Gastroesophageal sphincter (tissue), 4 donors: ENCODE measurements at regions not wholly inside any gene's neighbourhood (a gene's known extent, or its start where the extent isn't known, plus 50 kb on each side); places are given as distances from the start of the nearest gene placed in this dataset.

Experiments used
- ATAC-seq: fragments of 150-250 bp; one replicate; pipeline ENCODE4 v1.9.1; 2016; ENCODE audit warnings: mild to moderate bottlenecking, moderate library complexity
- H3K27ac ChIP-seq, 4 donors: fragments of 200-600 bp; sonication (generic) in 3 of 4; 1 replicate in 3 of 4; 2 replicates in 1 of 4; pipeline ENCODE4 v1.5.1; 2016 to 2019
- H3K27me3 ChIP-seq: fragments of 200-600 bp; sonication (generic); one replicate; pipeline ENCODE4 v1.5.1; 2019
- H3K36me3 ChIP-seq, 2 donors: fragments of 200-600 bp; sonication (generic); one replicate each; pipeline ENCODE4 v1.5.1; 2019; ENCODE audit warnings: control low read depth in 1 of 2
- H3K4me1 ChIP-seq, 3 donors: fragments of 200-600 bp; sonication (generic); 1 replicate in 2 of 3; 2 replicates in 1 of 3; pipeline ENCODE4 v1.5.1; 2016 to 2019; ENCODE audit warnings: control low read depth in 2 of 3
- H3K4me3 ChIP-seq, 2 donors: fragments of 200-600 bp; sonication (generic); one replicate each; pipeline ENCODE4 v1.5.1; 2019; ENCODE audit warnings: mild to moderate bottlenecking in 1 of 2, moderate library complexity in 1 of 2
- H3K9me3 ChIP-seq, 3 donors: fragments of 200-600 bp; sonication (generic); one replicate each; pipeline ENCODE4 v1.5.1; 2017 to 2019; ENCODE audit warnings: control low read depth in 2 of 3
- EP300 ChIP-seq: sonication (generic); formaldehyde crosslinking; IDR thresholded peaks from one replicate; pipeline ENCODE4 v1.6.1; 2017; ENCODE audit warnings: antibody characterized with exemption, mild to moderate bottlenecking
- POLR2A ChIP-seq, 2 donors: fragments of 450-650 bp; IDR thresholded peaks; one replicate each; pipeline ENCODE4 v1.6.1; 2017; ENCODE audit warnings: antibody characterized with exemption in 2 of 2, mild to moderate bottlenecking in 2 of 2, moderate library complexity in 1 of 2
- POLR2AphosphoS5 ChIP-seq: sonication (generic); formaldehyde crosslinking; IDR thresholded peaks from one replicate; pipeline ENCODE4 v1.6.1; 2017; ENCODE audit warnings: antibody characterized with exemption
- WGBS, 2 donors: methylation state at CpG; one replicate each; pipeline ENCODE4 v1.1.5; 2018; ENCODE audit warnings: low coverage in 1 of 2; 5-methylcytosine and 5-hydroxymethylcytosine counted together
- TF ChIP-seq, protein P1 (sequence below), 4 experiments: fragments of 200-600 bp in 2 of 4; fragments of 450-650 bp in 2 of 4; sonication (generic) in 1 of 4; IDR thresholded peaks; one replicate each; pipeline ENCODE4 v1.5.1; 2017 to 2019; ENCODE audit warnings: antibody characterized with exemption in 4 of 4, mild to moderate bottlenecking in 2 of 4, moderate library complexity in 2 of 4

DNA sequence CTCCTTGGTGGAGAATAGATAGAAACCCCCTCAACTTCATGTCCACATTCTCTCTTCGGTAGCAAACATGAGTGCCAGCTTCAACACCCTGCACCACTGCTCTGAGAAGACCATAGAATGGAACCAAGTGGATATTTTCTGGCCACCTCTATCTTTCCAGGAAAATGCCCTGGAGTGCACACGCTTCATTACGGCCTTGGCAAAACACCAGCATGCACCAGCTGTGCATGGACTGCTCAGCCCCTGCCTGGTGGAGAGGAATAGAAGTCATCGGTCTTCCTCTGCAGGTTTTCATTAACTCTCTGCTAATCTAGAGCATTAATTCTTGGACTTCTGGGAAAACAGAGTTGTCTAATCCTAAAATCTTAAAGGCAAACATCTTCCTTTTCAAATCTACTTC is 211.6 kb upstream of the TMEM161B start:
- no peaks in the 10 kb centered on the region for H3K4me1 ChIP-seq
- H3K27me3 ChIP-seq, result no peaks in the 10 kb centered on the region
- H3K36me3 ChIP-seq, result no peaks in the 10 kb centered on the region
- no peak for ATAC-seq
- no peaks in the 10 kb centered on the region for H3K9me3 ChIP-seq
- no peak overlapping the region for H3K4me3 ChIP-seq
- WGBS, 2 donors, result 57% methylated on average over 2 of the region's 4 CpGs; no CpG with 5 or more reads in 1 of the 2 donors
- TF ChIP-seq POLR2A (IDR thresholded peaks at IDR 0.05) (no peak), EP300 (no peak), POLR2AphosphoS5 (no peak)
- TF ChIP-seq, protein P1, sequence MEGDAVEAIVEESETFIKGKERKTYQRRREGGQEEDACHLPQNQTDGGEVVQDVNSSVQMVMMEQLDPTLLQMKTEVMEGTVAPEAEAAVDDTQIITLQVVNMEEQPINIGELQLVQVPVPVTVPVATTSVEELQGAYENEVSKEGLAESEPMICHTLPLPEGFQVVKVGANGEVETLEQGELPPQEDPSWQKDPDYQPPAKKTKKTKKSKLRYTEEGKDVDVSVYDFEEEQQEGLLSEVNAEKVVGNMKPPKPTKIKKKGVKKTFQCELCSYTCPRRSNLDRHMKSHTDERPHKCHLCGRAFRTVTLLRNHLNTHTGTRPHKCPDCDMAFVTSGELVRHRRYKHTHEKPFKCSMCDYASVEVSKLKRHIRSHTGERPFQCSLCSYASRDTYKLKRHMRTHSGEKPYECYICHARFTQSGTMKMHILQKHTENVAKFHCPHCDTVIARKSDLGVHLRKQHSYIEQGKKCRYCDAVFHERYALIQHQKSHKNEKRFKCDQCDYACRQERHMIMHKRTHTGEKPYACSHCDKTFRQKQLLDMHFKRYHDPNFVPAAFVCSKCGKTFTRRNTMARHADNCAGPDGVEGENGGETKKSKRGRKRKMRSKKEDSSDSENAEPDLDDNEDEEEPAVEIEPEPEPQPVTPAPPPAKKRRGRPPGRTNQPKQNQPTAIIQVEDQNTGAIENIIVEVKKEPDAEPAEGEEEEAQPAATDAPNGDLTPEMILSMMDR (IDR thresholded peaks at IDR 0.05), result no peak
- H3K27ac ChIP-seq, result no peak overlapping the region

DNA sequence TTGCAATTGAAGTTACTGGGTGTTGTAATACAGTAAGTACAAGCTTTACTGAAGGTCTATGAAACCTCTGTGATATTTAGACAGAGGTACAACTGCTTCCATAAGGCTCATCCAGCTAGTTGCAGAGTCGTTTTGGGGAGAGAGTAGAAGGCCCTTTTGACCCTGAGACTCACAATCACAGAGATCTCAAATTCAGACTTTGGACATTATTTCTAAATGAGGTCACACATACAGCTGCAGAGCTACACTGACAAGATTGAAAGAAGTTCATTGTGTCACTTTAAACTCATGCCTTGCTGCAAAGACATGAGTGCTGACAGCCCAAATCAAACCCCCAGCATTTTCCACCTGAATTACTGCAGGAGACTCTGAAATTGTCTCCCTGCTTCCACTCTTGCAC is 205.9 kb upstream of the TMEM161B start:
- peaks cover 0 to 3% (median 0%) of the 10 kb centered on the region in 3 donors for H3K9me3 ChIP-seq

DNA sequence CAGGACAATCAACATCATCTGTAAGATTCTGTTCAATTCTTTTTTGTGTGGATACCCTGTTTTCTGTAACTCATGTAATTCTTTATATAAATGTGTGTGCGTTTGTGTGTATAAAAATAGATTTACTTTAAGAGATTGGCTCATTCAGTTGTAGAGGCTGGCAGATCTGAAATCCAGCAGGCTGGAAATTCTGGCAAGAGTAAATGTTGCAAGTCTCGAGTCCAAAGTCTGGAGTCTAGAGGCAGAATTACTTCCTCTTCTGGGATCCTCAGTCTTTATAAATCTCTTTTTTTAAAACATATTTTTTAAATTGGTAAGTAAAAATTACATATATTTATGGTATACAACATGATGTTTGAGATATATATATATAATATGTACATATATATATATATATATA is 202.1 kb upstream of the TMEM161B start:
- TF ChIP-seq POLR2A (IDR thresholded peaks at IDR 0.05) (no peak), EP300 (no peak), POLR2AphosphoS5 (no peak)
- TF ChIP-seq, protein P1 (IDR thresholded peaks at IDR 0.05), result no peak
- no peaks in the 10 kb centered on the region for H3K4me1 ChIP-seq
- peaks cover 0 to 3% (median 0%) of the 10 kb centered on the region in 3 donors for H3K9me3 ChIP-seq
- H3K36me3 ChIP-seq, result no peaks in the 10 kb centered on the region
- H3K27ac ChIP-seq, result no peak overlapping the region
- ATAC-seq, result no peak
- no peaks in the 10 kb centered on the region for H3K27me3 ChIP-seq
- no peak overlapping the region for H3K4me3 ChIP-seq
- WGBS, 2 donors, result 64 to 91% methylated on average over 2 of the region's 2 CpGs

More for the DNA sequence above, 205.9 kb upstream of the TMEM161B start:
- H3K36me3 ChIP-seq, result no peaks in the 10 kb centered on the region
- TF ChIP-seq POLR2A (IDR thresholded peaks at IDR 0.05), result no peak
- no peak for TF ChIP-seq POLR2AphosphoS5
- H3K4me3 ChIP-seq, result no peak overlapping the region
- ATAC-seq, result no peak
- no peaks in the 10 kb centered on the region for H3K4me1 ChIP-seq
- no peaks in the 10 kb centered on the region for H3K27me3 ChIP-seq
- no peak overlapping the region for H3K27ac ChIP-seq
- WGBS, 2 donors, result 25 to 33% methylated on average over 1 of the region's 1 CpG

DNA sequence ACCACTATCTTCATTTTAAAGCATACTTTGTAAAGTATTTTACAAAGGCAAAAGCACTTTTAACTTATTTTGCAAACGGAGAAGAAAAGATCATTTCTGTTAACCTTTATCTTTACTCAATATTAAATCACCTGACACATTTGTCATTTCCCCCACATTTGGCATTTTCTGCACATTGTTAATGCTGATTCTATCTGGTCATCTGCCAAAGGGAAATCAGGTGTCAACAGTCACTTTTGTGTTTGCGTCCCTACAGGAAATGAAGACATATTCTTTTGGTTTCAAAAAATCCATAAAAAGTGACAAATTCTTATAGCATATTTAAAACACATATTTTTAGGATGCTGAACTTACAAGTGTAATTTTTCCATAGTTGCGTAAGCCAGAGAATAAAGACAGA is 191.3 kb upstream of the TMEM161B start:
- no peak for ATAC-seq
- H3K36me3 ChIP-seq, result no peaks in the 10 kb centered on the region
- H3K4me1 ChIP-seq, result no peaks in the 10 kb centered on the region
- 64 to 67% methylated on average over 3 of the region's 3 CpGs for WGBS, 2 donors
- no peaks in the 10 kb centered on the region for H3K9me3 ChIP-seq
- no peak overlapping the region for H3K27ac ChIP-seq
- H3K27me3 ChIP-seq, result no peaks in the 10 kb centered on the region
- TF ChIP-seq EP300 (no peak), POLR2A (IDR thresholded peaks at IDR 0.05) (no peak), POLR2AphosphoS5 (no peak)
- TF ChIP-seq, protein P1 (IDR thresholded peaks at IDR 0.05), result no peak
- no peak overlapping the region for H3K4me3 ChIP-seq

DNA sequence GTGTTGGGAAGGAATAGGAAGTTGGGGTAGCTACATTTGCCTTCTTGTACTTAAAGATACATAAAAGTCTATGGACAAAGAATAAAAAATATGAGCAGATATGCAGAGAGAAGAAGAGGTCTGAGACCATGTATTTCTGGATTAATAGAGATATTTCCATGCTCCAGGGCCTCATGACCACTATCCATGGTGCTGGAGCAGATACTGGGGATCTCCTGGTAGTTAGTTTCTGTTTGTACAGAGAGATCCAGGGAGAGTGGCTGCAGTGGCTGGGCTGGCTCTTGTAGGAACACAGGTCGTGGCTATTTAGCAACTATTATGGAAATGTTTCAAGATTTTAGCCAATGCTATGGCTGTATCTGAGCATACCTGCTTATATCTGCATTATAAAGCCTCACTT is 184.2 kb upstream of the TMEM161B start:
- H3K27ac ChIP-seq, result no peak overlapping the region
- WGBS, 2 donors, result 15 to 17% methylated on average over 1 of the region's 1 CpG
- TF ChIP-seq EP300, result no peak
- TF ChIP-seq POLR2A (IDR thresholded peaks at IDR 0.05), result no peak
- TF ChIP-seq POLR2AphosphoS5, result no peak
- TF ChIP-seq, protein P1 (IDR thresholded peaks at IDR 0.05), result no peak
- H3K27me3 ChIP-seq, result no peaks in the 10 kb centered on the region
- H3K36me3 ChIP-seq, result no peaks in the 10 kb centered on the region
- H3K9me3 ChIP-seq, result no peaks in the 10 kb centered on the region
- H3K4me1 ChIP-seq, result no peaks in the 10 kb centered on the region
- no peak for ATAC-seq
- H3K4me3 ChIP-seq, result no peak overlapping the region
